NCI-H1048 (cell line): ENCODE measurements at regions not wholly inside any gene's neighbourhood (a gene's known extent, or its start where the extent isn't known, plus 50 kb on each side); places are given as distances from the start of the nearest gene placed in this dataset.

Source experiments
- DNase-seq: peaks from one replicate; lab custom pipeline; 2025; lab: John Stamatoyannopoulos, UW

- no peak for DNase-seq
These were observed 164.9 kb upstream of the HAAO start for GRCh38 chr2:42957109-42957860.

- DNase-seq: no peak
These were observed 162.0 kb upstream of the HAAO start for GRCh38 chr2:42954227-42954962.

- DNase-seq: no peak
These were observed 160.8 kb upstream of the HAAO start for GRCh38 chr2:42953216-42953615.

GRCh38 chr2:42951263-42951938 lies 159.0 kb upstream of the HAAO start:
- DNase-seq: no peak

- DNase-seq: no peak
These were observed 156.7 kb upstream of the HAAO start for GRCh38 chr2:42949125-42949524.

GRCh38 chr2:42947809-42948600 lies 155.6 kb upstream of the HAAO start:
- DNase-seq: no peak

GRCh38 chr2:42944779-42945415 lies 152.5 kb upstream of the HAAO start:
- no peak for DNase-seq

- DNase-seq: no peak
These were observed 150.7 kb upstream of the HAAO start for GRCh38 chr2:42942990-42943493.

- no peak for DNase-seq
These were observed 150.0 kb upstream of the HAAO start for GRCh38 chr2:42942214-42942989.

GRCh38 chr2:42941633-42942176 lies 149.3 kb upstream of the HAAO start:
- DNase-seq: no peak

GRCh38 chr2:42939411-42940206 lies 147.2 kb upstream of the HAAO start:
- DNase-seq: no peak

- no peak for DNase-seq
These were observed 146.4 kb upstream of the HAAO start for GRCh38 chr2:42938671-42939370.

- DNase-seq: no peak
These were observed 144.9 kb upstream of the HAAO start for GRCh38 chr2:42937171-42937875.

GRCh38 chr2:42935692-42936671 lies 143.6 kb upstream of the HAAO start:
- DNase-seq: no peak

- DNase-seq: no peak
These were observed 142.3 kb upstream of the HAAO start for GRCh38 chr2:42934580-42935186.

GRCh38 chr2:42933824-42934254 lies 141.5 kb upstream of the HAAO start:
- DNase-seq: no peak
